ENCODE measurements at regions not wholly inside any gene's neighbourhood (a gene's known extent, or its start where the extent isn't known, plus 50 kb on each side); places are given as distances from the start of the nearest gene placed in this dataset.

DNA sequence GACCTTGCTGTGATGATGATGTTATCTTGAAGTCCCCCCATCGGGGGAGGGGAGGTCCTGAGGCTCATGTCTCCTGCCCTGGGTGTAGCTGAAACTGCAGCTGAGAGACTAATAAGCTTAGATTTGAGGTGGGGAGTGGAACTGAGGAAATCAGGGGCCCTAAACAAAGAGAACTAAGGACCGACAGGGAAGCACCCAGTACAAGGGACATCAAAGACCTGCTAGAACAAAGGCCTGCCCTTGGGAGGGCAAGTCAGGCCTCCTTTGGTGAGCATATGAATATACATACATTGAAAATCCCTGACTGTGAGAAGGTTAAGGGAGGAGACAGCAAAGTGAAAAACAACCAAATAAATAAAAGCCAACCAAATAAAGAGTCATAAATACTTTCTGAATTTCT is 1132.5 kb upstream of the CELF4 start:
- TF ChIP-seq POLR2AphosphoS5 (IDR thresholded peaks at IDR 0.05) (no peak), POLR2A (IDR thresholded peaks at IDR 0.05) (no peak), EP300 (IDR thresholded peaks at IDR 0.05) (no peak)
- TF ChIP-seq, protein P1, sequence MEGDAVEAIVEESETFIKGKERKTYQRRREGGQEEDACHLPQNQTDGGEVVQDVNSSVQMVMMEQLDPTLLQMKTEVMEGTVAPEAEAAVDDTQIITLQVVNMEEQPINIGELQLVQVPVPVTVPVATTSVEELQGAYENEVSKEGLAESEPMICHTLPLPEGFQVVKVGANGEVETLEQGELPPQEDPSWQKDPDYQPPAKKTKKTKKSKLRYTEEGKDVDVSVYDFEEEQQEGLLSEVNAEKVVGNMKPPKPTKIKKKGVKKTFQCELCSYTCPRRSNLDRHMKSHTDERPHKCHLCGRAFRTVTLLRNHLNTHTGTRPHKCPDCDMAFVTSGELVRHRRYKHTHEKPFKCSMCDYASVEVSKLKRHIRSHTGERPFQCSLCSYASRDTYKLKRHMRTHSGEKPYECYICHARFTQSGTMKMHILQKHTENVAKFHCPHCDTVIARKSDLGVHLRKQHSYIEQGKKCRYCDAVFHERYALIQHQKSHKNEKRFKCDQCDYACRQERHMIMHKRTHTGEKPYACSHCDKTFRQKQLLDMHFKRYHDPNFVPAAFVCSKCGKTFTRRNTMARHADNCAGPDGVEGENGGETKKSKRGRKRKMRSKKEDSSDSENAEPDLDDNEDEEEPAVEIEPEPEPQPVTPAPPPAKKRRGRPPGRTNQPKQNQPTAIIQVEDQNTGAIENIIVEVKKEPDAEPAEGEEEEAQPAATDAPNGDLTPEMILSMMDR (IDR thresholded peaks at IDR 0.05), result no peak

Data from sigmoid colon (tissue), 4 donors.